PC-3 (cell line): ENCODE measurements at regions not wholly inside any gene's neighbourhood (a gene's known extent, or its start where the extent isn't known, plus 50 kb on each side); places are given as distances from the start of the nearest gene placed in this dataset.

Experiments
- ATAC-seq: fragments of 200-7000 bp; cut with Tn5 transposase; 2 replicates; pipeline ENCODE4 v1.9.1; 2020; ENCODE audit warnings: mild to moderate bottlenecking, moderate library complexity
- BruUV-seq: library from RNA; stranded (reverse); fragments of 400-500 nt; replicated peaks from 2 replicates; lab custom pipeline; 2021; lab: Mats Ljungman, UMichigan
- CTCF ChIA-PET: fragments of 300-600 bp; sonication (Branson Sonifier 250); formaldehyde crosslinking; loops from one replicate; lab custom pipeline; 2022; ENCODE audit warnings: antibody characterized with exemption; lab: Charles Lee
- POLR2A ChIA-PET: fragments of 300-600 bp; sonication (Branson Sonifier 250); formaldehyde crosslinking; loops from one replicate; lab custom pipeline; 2022; ENCODE audit warnings: antibody characterized with exemption; ENCODE audit not compliant: unreplicated experiment; lab: Charles Lee
- DNase-seq: peaks from one replicate; pipeline ENCODE4 v3.0.0-alpha.2; 2015
- H2AFZ ChIP-seq: fragments of 300-600 bp; sonication (generic); 2 replicates; pipeline ENCODE4 v1.6.0; 2016; ENCODE audit warnings: antibody characterized with exemption, low read length
- H3F3A ChIP-seq: fragments of 300-600 bp; sonication (generic); one replicate; pipeline ENCODE4 v1.6.0; 2017; ENCODE audit warnings: antibody characterized with exemption, low read length, control low read depth, mild to moderate bottlenecking; ENCODE audit not compliant: unreplicated experiment
- H3K27ac ChIP-seq: fragments of 300-600 bp; sonication (generic); 2 replicates; pipeline ENCODE4 v1.5.1; 2016; ENCODE audit warnings: mild to moderate bottlenecking, low read length
- H3K27me3 ChIP-seq: fragments of 300-600 bp; sonication (generic); 2 replicates; pipeline ENCODE4 v1.6.1; 2016; ENCODE audit warnings: low read length, mixed read lengths
- H3K36me3 ChIP-seq: fragments of 300-600 bp; sonication (generic); 2 replicates; pipeline ENCODE4 v1.6.1; 2016; ENCODE audit warnings: low read depth, mixed run types, low read length, mixed read lengths
- H3K4me1 ChIP-seq: fragments of 300-600 bp; sonication (generic); 2 replicates; pipeline ENCODE4 v1.5.1; 2016; ENCODE audit warnings: low read length; ENCODE audit not compliant: insufficient read depth
- H3K4me2 ChIP-seq: fragments of 300-600 bp; sonication (generic); 2 replicates; pipeline ENCODE4 v1.6.0; 2016; ENCODE audit warnings: low read length
- H3K4me3 ChIP-seq: fragments of 300-600 bp; sonication (generic); 2 replicates; pipeline ENCODE4 v1.5.1; 2016; ENCODE audit warnings: mild to moderate bottlenecking, low read length, mixed read lengths
- H3K79me2 ChIP-seq: fragments of 300-600 bp; sonication (generic); 2 replicates; pipeline ENCODE4 v1.6.1; 2017; ENCODE audit warnings: low read length, mixed read lengths
- H3K9ac ChIP-seq: fragments of 300-600 bp; sonication (generic); 2 replicates; pipeline ENCODE4 v1.6.0; 2016; ENCODE audit warnings: mild to moderate bottlenecking, low read length
- H3K9me2 ChIP-seq: fragments of 300-600 bp; sonication (generic); replicated peaks from 2 replicates; pipeline ENCODE4 v1.6.1; 2016; ENCODE audit warnings: mixed run types, low read length, mixed read lengths
- H3K9me3 ChIP-seq: fragments of 300-600 bp; sonication (generic); 2 replicates; pipeline ENCODE4 v1.6.1; 2016; ENCODE audit warnings: low read length, mixed read lengths
- H4K20me1 ChIP-seq: fragments of 300-600 bp; sonication (generic); 2 replicates; pipeline ENCODE4 v1.6.1; 2016; ENCODE audit warnings: low read length, mixed read lengths
- EZH2 ChIP-seq: fragments of 300-600 bp; sonication (generic); IDR thresholded peaks from one replicate; pipeline ENCODE4 v1.6.1; 2017; ENCODE audit warnings: antibody characterized with exemption, mild to moderate bottlenecking, low read length; ENCODE audit not compliant: unreplicated experiment
- EZH2phosphoT487 ChIP-seq: fragments of 300-600 bp; sonication (generic); IDR thresholded peaks from 2 replicates; pipeline ENCODE4 v1.6.1; 2018; ENCODE audit warnings: mild to moderate bottlenecking, antibody characterized with exemption, low read length, borderline replicate concordance
- intact Hi-C: fragments of 100-400 bp; cut with micrococcal nuclease; formaldehyde crosslinking; loops from 2 replicates; pipeline ENCODE4 v1.9.0; 2023
- TF ChIP-seq, protein P1 (sequence below): fragments of 300-600 bp; sonication (generic); conservative IDR thresholded peaks from 2 replicates; pipeline ENCODE4 v1.5.1; 2017; ENCODE audit warnings: antibody characterized with exemption, low read depth, mild to moderate bottlenecking, low read length

GRCh38 chr19:31913103-31913661, 432.2 kb upstream of the ZNF507 start:
- H3K4me3 ChIP-seq: no peak overlapping the region
- no peaks in the 10 kb centered on the region for H4K20me1 ChIP-seq
- DNase-seq: no peak
- H3F3A ChIP-seq: no peaks in the 10 kb centered on the region
- no peaks in the 10 kb centered on the region for H3K36me3 ChIP-seq
- CTCF ChIA-PET: no interaction called here
- no peak for ATAC-seq
- H3K9me3 ChIP-seq: no peaks in the 10 kb centered on the region
- H3K4me1 ChIP-seq: no peaks in the 10 kb centered on the region
- intact Hi-C loops: no loop called here
- H3K27ac ChIP-seq: no peak overlapping the region
- no peak overlapping the region for H3K4me2 ChIP-seq
- no TSS peak for BruUV-seq
- TF ChIP-seq EZH2 (no peak), EZH2phosphoT487 (no peak)
- TF ChIP-seq, protein P1, sequence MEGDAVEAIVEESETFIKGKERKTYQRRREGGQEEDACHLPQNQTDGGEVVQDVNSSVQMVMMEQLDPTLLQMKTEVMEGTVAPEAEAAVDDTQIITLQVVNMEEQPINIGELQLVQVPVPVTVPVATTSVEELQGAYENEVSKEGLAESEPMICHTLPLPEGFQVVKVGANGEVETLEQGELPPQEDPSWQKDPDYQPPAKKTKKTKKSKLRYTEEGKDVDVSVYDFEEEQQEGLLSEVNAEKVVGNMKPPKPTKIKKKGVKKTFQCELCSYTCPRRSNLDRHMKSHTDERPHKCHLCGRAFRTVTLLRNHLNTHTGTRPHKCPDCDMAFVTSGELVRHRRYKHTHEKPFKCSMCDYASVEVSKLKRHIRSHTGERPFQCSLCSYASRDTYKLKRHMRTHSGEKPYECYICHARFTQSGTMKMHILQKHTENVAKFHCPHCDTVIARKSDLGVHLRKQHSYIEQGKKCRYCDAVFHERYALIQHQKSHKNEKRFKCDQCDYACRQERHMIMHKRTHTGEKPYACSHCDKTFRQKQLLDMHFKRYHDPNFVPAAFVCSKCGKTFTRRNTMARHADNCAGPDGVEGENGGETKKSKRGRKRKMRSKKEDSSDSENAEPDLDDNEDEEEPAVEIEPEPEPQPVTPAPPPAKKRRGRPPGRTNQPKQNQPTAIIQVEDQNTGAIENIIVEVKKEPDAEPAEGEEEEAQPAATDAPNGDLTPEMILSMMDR: no peak
- no peaks in the 10 kb centered on the region for H3K27me3 ChIP-seq
- H3K9ac ChIP-seq: no peak overlapping the region
- H3K79me2 ChIP-seq: no peaks in the 10 kb centered on the region
- no peak overlapping the region for H2AFZ ChIP-seq
- H3K9me2 ChIP-seq: no peaks in the 10 kb centered on the region
- POLR2A ChIA-PET: no interaction called here

- Histone ChIP-seq H3K27me3 (no peaks in the 10 kb centered on the region), H3K9me3 (no peaks in the 10 kb centered on the region), H3F3A (no peaks in the 10 kb centered on the region), H2AFZ (no peak overlapping the region), H4K20me1 (no peaks in the 10 kb centered on the region), H3K4me2 (no peak overlapping the region), H3K79me2 (no peaks in the 10 kb centered on the region), H3K4me1 (no peaks in the 10 kb centered on the region), H3K9ac (no peak overlapping the region), H3K4me3 (no peak overlapping the region), H3K36me3 (no peaks in the 10 kb centered on the region), H3K9me2 (no peaks in the 10 kb centered on the region), H3K27ac (no peak overlapping the region)
- intact Hi-C loops: no loop called here
- ChIA-PET POLR2A (no interaction called here), CTCF (no interaction called here)
- no peak for TF ChIP-seq EZH2
- TF ChIP-seq, protein P1: no peak
- no peak for TF ChIP-seq EZH2phosphoT487
- no peak for ATAC-seq
- BruUV-seq: no TSS peak
- no peak for DNase-seq
Measured at GRCh38 chr19:31930401-31930800, 415.0 kb upstream of the ZNF507 start.

- ChIA-PET CTCF (no interaction called here), POLR2A (no interaction called here)
- Histone ChIP-seq H4K20me1 (no peaks in the 10 kb centered on the region), H3K4me2 (no peak overlapping the region), H3F3A (no peaks in the 10 kb centered on the region), H3K27ac (no peak overlapping the region), H3K27me3 (no peaks in the 10 kb centered on the region), H3K36me3 (no peaks in the 10 kb centered on the region), H3K4me1 (no peaks in the 10 kb centered on the region), H3K9ac (no peak overlapping the region), H3K9me3 (no peaks in the 10 kb centered on the region), H2AFZ (no peak overlapping the region), H3K79me2 (no peaks in the 10 kb centered on the region), H3K9me2 (no peaks in the 10 kb centered on the region), H3K4me3 (no peak overlapping the region)
- no peak for ATAC-seq
- intact Hi-C loops: no loop called here
- no TSS peak for BruUV-seq
- no peak for DNase-seq
- TF ChIP-seq EZH2: no peak
Measured at GRCh38 chr19:31937983-31938382, 407.4 kb upstream of the ZNF507 start.
